OCI-LY7 (cell line): ENCODE measurements at regions not wholly inside any gene's neighbourhood (a gene's known extent, or its start where the extent isn't known, plus 50 kb on each side); places are given as distances from the start of the nearest gene placed in this dataset.

Experiments used
- BruUV-seq: library from RNA; stranded (reverse); fragments of 400-500 nt; replicated peaks from 2 replicates; lab custom pipeline; 2021; lab: Mats Ljungman, UMichigan
- CTCF ChIA-PET: fragments of 300-600 bp; sonication (Branson Sonifier 250); formaldehyde crosslinking; loops from one replicate; lab custom pipeline; 2022; ENCODE audit warnings: antibody characterized with exemption; ENCODE audit not compliant: unreplicated experiment; lab: Charles Lee
- POLR2A ChIA-PET: fragments of 300-600 bp; sonication (Branson Sonifier 250); formaldehyde crosslinking; loops from one replicate; lab custom pipeline; 2022; ENCODE audit warnings: antibody characterized with exemption; lab: Charles Lee
- DNase-seq: peaks from one replicate; pipeline ENCODE4 v3.0.0-alpha.2; 2015; ENCODE audit warnings: low spot score
- H2AFZ ChIP-seq: fragments of 200-600 bp; sonication (generic), shearing (Covaris generic); 2 replicates; pipeline ENCODE4 v1.6.1; 2014; ENCODE audit warnings: mild to moderate bottlenecking, antibody characterized with exemption, low read length, moderate library complexity
- H3K27ac ChIP-seq: fragments of 200-600 bp; sonication (generic); 2 replicates; pipeline ENCODE4 v1.5.1; 2014; ENCODE audit warnings: mixed run types, low read depth, mild to moderate bottlenecking, moderate library complexity, low read length, inconsistent platforms; ENCODE audit not compliant: poor library complexity, severe bottlenecking
- H3K36me3 ChIP-seq: fragments of 200-600 bp; sonication (generic); 2 replicates; pipeline ENCODE4 v1.6.1; 2014; ENCODE audit warnings: mild to moderate bottlenecking, antibody characterized with exemption, low read length, moderate library complexity, mixed read lengths; ENCODE audit not compliant: insufficient read depth
- H3K4me1 ChIP-seq: fragments of 200-600 bp; sonication (generic); 2 replicates; pipeline ENCODE4 v1.5.1; 2014; ENCODE audit warnings: mild to moderate bottlenecking, low read length; ENCODE audit not compliant: insufficient read depth, poor library complexity, severe bottlenecking
- H3K4me2 ChIP-seq: fragments of 200-600 bp; sonication (generic); 2 replicates; pipeline ENCODE4 v1.6.1; 2014; ENCODE audit warnings: mild to moderate bottlenecking, low read length
- H3K4me3 ChIP-seq: fragments of 200-600 bp; sonication (generic); 2 replicates; pipeline ENCODE4 v1.5.1; 2014; ENCODE audit warnings: mild to moderate bottlenecking, low read depth, low read length; ENCODE audit not compliant: poor library complexity, severe bottlenecking
- H3K79me2 ChIP-seq: fragments of 200-600 bp; sonication (generic); 2 replicates; pipeline ENCODE4 v1.6.1; 2016; ENCODE audit warnings: low read depth, mild to moderate bottlenecking, low read length, moderate library complexity, mixed read lengths; ENCODE audit not compliant: insufficient read depth
- H3K9me2 ChIP-seq: fragments of 200-600 bp; sonication (generic); 2 replicates; pipeline ENCODE4 v1.6.1; 2016; ENCODE audit warnings: mild to moderate bottlenecking, low read length, mixed read lengths; ENCODE audit not compliant: insufficient read depth
- H3K9me3 ChIP-seq: fragments of 200-600 bp; sonication (generic); 2 replicates; pipeline ENCODE4 v1.6.1; 2014; ENCODE audit warnings: mild to moderate bottlenecking, mixed run types, low read length, mixed read lengths
- H4K20me1 ChIP-seq: fragments of 200-600 bp; sonication (generic); 2 replicates; pipeline ENCODE4 v1.6.1; 2014; ENCODE audit warnings: mild to moderate bottlenecking, antibody characterized with exemption, low read length, moderate library complexity, mixed read lengths; ENCODE audit not compliant: insufficient read depth
- CTCF ChIP-seq: fragments of 200-600 bp; sonication (generic); conservative IDR thresholded peaks from 2 replicates; pipeline ENCODE4 v1.5.1; 2014; ENCODE audit warnings: mild to moderate bottlenecking, antibody characterized with exemption, low read length, moderate library complexity, mixed read lengths
- EZH2phosphoT487 ChIP-seq: fragments of 200-600 bp; sonication (generic); IDR thresholded peaks from 2 replicates; pipeline ENCODE4 v1.6.1; 2018; ENCODE audit warnings: low read depth, borderline replicate concordance, mild to moderate bottlenecking, mixed run types, antibody characterized with exemption, low read length, moderate library complexity, mixed read lengths
- intact Hi-C: fragments of 100-400 bp; cut with micrococcal nuclease; formaldehyde crosslinking; loops from one replicate; pipeline ENCODE4 v1.10.0; 2022; ENCODE audit not compliant: unreplicated experiment

DNA sequence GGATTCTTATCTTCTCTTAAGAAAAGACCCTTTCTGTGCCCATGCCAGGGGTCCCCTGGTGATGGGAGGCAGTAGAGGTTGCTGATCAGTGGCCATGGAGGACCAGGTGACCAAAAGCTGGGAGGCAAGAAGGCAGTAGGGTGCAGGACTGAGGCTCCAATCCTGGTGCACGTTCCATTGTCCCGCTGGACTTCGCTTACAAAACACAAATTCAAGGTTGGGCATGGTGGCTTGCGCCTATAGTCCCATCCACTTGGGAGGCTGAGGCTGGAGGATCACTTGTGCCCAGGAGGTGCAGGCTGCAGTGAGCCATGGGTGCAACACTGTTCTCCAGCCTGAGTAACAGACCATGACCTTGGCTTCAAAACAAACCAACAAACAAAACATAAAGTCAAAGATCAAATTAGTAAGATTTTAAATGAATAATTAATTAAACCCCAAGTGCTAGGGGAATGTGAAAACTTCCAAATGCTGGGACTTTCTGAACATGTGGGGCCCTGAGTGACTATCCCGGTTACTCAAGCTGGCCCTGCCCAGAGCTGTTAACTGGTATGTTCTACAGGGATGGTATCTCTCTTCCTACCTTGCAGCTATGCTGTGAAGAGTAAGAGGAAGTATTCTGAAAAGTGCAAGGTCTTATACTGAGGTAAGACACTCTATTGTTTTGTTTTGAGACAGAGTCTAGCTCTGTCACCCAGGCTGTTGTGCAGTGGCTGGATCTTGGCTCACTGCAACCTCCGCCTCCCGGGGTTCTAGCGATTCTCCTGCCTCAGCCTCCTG, 97.6 kb downstream of the LYZL2 start:
- Histone ChIP-seq H3K4me3 (no peak overlapping the region), H3K9me3 (no peaks in the 10 kb centered on the region), H3K9me2 (no peaks in the 10 kb centered on the region), H3K27ac (no peak overlapping the region), H3K36me3 (no peaks in the 10 kb centered on the region), H3K79me2 (no peaks in the 10 kb centered on the region), H4K20me1 (no peaks in the 10 kb centered on the region), H3K4me1 (peaks cover 25% of the 10 kb centered on the region), H3K4me2 (no peak overlapping the region), H2AFZ (no peak overlapping the region)
- TF ChIP-seq EZH2phosphoT487 = no peak
- TF ChIP-seq CTCF = no peak
- ChIA-PET CTCF (interaction anchor here (1.5 kb wide), 1 partner anchor 59 kb away, joined by 4 read pairs; no protein-coding TSS in a partner anchor), POLR2A (interaction anchor here (0.6 to 1.3 kb wide), 6 partner anchors 34 to 118 kb away, joined by 3 to 4 read pairs (median 4); no protein-coding TSS in a partner anchor)
- no TSS peak for BruUV-seq
- intact Hi-C loops = loop anchor here (5.0 kb wide), 1 partner anchor 40 kb away; no protein-coding TSS in a partner anchor
- peak; percentile 18 for DNase-seq

GRCh38 chr10:30529373-30529998, 95.5 kb downstream of the MAP3K8 start:
- no peaks in the 10 kb centered on the region for H3K79me2 ChIP-seq
- TSS peak; percentile 94 for BruUV-seq
- intact Hi-C loops = loop anchor here (1.0 kb wide), 3 partner anchors 95 to 181 kb away; partner anchors contain the start of gene MAP3K8
- ChIA-PET POLR2A (interaction anchor here (0.5 to 2.7 kb wide), 23 partner anchors 8 to 154 kb away, joined by 3 to 29 read pairs (median 4); no protein-coding TSS in a partner anchor), CTCF (interaction anchor here (0.8 to 1.7 kb wide), 4 partner anchors 24 to 41 kb away, joined by 3 to 5 read pairs (median 3); no protein-coding TSS in a partner anchor)
- peak; percentile 77 for DNase-seq
- TF ChIP-seq CTCF (no peak), EZH2phosphoT487 (no peak)
- H3K9me3 ChIP-seq = no peaks in the 10 kb centered on the region
- H3K36me3 ChIP-seq = no peaks in the 10 kb centered on the region
- H3K4me1 ChIP-seq = peaks cover 14% of the 10 kb centered on the region
- peak overlapping the region; percentile 66 for H3K4me2 ChIP-seq
- H3K4me3 ChIP-seq = peak overlapping the region; percentile 47
- no peaks in the 10 kb centered on the region for H3K9me2 ChIP-seq
- H3K27ac ChIP-seq = peak overlapping the region; percentile 60
- H2AFZ ChIP-seq = peak overlapping the region; percentile 90
- no peaks in the 10 kb centered on the region for H4K20me1 ChIP-seq
